Activated T-cell treated with anti-CD3 and anti-CD28 coated beads for 48 hours (primary cell): ENCODE measurements at regions not wholly inside any gene's neighbourhood (a gene's known extent, or its start where the extent isn't known, plus 50 kb on each side); places are given as distances from the start of the nearest gene placed in this dataset.

Experiments
- DNase-seq: peaks from one replicate; pipeline ENCODE4 v3.0.0-alpha.2; 2020; ENCODE audit warnings: low read depth

- DNase-seq: no peak
These were observed 260.4 kb upstream of the LYZL1 start for GRCh38 chr10:29028486-29028885.

DNA sequence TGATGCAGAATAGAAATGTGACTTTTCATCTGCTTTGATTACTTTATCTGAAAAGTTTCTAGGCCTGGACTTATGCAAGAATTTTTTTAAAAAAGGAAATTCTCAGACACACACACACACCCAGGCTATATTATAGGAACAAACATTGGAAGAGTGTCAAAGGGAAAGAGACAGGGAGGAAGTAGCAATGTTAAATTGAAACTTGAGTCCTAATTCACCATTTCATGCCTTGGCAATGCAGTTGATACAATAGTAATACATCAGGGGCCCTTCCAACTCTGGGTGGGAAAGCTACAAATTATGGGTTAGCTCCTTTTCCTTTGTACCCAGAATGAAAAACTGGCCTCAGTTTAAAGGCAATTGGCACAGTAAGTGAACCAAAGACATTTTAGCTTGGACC, 258.0 kb upstream of the LYZL1 start:
- no peak for DNase-seq

DNA sequence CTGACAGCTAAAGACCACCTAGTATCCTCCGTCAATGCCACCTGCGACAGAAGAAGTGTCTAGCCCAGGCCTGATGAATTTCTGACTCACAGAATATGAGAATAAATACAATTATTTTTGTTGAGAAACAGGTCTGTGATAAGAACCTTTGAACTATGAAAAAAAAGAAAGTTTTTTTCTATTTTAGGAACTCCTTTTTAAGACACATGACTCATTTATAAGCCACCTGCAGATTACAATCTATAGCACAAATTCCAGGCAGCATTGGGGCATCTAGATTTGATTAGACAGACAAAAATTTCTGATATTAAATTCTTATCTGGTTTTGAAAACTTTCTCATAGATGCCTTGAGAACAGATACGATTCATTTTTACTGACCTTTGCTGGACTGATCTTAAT, 256.7 kb upstream of the LYZL1 start:
- no peak for DNase-seq

GRCh38 chr10:29033311-29033940, 255.4 kb upstream of the LYZL1 start:
- no peak for DNase-seq

GRCh38 chr10:29034592-29034991, 254.3 kb upstream of the LYZL1 start:
- DNase-seq: no peak

DNA sequence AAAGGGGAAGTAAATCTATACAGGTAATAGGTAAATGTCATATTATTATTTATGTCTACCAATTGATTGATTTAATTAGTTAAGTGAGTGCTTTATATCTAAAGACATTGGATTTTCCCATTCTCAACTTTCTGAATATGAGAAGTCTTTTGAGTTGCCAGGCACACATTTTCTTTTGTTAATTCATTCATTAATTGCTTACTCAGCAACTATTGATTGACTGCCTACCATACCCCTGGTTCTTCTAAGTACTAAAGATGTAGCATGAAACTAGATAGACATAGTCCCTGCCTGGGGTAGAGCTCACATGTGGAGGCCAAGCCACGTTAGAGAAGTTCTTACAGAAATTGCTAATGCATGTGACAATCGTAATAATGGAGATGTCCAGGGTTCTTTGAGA, 253.1 kb upstream of the LYZL1 start:
- DNase-seq: no peak

- DNase-seq: no peak
These were observed 251.3 kb upstream of the LYZL1 start for GRCh38 chr10:29037348-29038113.

DNA sequence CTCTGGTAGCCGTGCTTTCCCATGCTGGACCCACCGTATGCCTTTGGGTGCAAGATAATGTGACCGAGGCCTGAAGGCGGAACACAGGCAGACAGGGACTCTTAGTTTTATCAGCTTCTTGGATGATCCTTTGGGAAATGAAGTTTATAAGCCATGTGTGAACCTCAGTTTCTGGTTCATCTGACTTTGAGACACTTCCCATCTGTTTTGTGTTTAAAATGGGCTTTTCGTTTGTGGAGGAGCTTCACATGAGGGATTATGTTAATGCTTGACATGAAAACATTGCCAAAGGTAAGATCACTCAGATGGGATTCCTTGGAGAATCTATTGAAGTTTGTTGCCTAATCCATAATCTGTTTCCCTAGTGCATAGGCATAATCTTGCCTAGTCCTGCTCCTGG, 249.8 kb upstream of the LYZL1 start:
- no peak for DNase-seq

DNA sequence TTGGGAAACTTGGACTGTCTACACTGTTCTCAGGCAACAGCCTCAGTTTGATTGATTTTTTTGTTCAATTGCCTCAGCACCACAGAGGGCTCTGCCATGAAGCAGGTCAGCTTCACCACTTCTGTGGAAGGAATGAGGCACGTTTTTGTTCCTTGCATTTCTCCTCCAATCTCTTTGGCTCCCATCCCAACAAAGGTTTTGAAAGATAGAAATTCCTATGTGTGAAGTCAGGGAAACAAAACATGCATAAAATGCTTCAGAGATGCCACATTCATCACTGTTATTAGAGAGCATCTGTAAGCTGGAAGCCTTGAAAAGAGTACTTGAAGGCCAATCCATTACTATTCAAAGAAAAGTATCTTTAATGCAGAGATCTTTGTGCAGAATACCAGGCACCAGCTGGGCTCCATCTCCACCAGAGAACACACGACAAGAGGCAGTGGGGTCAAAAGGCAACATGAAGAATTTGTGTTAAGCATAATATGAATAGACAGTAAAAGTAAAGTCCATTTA, 249.1 kb upstream of the LYZL1 start:
- no peak for DNase-seq

DNA sequence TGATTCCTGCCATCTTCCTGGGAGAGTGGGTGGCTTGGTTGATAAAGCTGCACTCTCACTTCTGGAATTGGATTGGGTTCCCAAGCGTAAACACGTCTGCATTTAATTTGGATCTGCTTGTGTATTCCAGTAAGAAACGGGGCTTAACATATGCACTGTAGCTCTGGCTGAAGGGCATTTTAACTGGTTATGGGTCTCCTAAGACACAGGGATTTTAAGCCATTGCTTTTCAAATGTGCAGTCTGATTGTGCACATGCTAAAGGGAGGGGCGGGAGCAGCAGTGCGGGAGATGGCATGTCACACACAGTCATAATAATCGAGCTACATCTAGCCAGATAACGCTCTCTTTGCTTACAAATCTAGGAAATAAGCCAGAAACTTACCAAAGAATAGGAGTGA, 247.3 kb upstream of the LYZL1 start:
- DNase-seq: no peak

DNA sequence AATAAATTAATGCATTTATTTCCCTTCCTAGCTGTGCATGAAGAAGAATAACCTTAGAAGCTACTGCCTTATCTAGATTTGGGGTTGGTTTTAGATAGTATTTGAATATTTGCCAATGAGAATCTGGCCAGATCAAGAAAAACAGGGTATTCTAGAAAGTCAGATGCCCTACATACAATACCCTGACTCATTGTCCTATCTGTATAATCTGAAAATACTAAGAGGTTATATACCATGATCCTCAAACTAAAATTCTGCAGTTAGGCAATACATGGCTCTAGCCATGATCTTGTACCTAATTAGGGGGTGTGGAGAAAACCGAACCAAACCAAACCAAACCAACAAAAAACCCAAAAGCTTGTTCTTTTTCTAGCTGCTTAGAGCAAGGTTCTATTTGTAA, 240.4 kb upstream of the LYZL1 start:
- no peak for DNase-seq

DNA sequence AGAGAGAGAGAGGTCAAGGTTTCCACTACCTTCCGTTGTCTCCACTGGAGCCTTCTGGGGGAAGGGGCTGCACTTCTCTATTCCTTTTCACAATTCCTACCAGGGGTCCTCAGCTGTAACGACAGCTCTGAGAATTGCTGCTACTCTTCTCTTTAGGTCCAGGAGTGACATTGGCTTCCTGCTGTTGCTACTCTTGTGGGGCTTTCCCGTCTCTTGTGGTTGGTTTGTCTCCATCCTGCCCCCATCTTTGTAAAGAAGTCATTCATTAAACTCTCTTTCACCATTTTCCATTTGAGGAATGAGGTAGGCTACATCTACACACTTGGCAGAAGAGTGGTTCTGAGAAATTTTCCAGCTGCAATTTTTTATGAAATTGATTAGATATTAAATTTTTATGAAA, 238.8 kb upstream of the LYZL1 start:
- no peak for DNase-seq

DNA sequence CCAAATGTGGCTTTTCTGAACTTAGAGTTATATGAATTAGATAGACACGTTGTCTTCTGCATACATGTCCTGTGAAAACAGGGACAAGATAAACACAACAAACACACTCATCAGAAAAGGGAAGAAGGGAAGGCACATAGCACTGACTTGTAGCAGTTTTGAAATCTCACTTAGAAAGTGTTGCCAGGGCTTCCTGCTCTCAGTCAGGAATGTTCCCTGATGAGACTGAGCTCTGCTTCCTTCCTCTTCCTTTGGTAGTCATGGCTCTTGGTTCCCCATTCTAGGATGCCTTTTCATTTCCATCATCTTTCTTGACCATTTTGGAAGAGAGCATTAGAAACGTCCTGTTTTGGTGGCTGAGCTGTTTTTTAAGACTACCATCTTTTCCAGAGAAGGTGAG, 233.8 kb upstream of the LYZL1 start:
- DNase-seq: no peak

- DNase-seq: no peak
These were observed 232.1 kb upstream of the LYZL1 start for GRCh38 chr10:29056729-29057128.

DNA sequence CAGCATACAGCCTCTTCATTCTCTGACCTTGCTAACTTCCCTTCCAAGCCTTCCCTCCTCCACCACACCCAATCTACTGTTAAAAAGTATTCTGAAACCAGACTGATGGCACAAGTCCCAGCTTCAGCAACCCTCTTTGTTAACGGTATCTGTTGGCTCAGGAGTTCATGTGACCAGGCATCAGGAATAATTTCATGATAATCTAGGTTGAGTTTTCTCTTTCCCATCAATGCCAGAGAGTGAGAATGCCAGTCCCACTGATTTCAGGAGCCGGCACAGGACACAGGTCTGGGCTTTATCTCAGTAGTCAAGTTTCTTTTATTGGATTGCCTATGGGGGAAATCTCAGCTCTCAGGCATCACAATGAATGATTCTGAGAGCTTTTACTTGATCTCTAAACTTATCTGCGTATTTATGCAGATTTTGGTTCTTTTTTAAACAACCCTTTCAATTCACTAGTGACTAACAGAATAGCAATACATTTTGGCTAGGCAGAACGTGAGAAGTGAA, 231.0 kb upstream of the LYZL1 start:
- DNase-seq: no peak

GRCh38 chr10:29063806-29064644, 224.8 kb upstream of the LYZL1 start:
- no peak for DNase-seq

- DNase-seq: no peak
These were observed 224.2 kb upstream of the LYZL1 start for GRCh38 chr10:29064680-29065079.

DNA sequence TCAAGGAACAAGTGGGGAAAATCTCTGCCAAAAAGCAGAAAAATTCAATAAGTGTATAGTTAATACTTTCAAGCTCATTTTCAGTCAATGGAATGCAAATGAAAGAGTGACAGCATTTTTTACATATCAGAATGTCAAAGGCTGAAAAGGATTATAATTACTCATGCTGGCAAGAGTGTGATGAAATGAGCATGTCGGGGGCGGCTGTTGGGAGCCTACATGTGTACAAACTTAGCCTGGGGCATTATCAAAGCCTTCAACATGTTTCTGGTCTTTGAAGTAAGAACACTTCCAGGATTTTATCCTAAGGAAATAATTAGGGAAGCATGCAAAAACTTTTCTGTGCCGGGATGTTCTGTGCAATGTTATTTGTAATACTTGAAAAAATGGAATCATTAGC, 221.7 kb upstream of the LYZL1 start:
- no peak for DNase-seq

DNA sequence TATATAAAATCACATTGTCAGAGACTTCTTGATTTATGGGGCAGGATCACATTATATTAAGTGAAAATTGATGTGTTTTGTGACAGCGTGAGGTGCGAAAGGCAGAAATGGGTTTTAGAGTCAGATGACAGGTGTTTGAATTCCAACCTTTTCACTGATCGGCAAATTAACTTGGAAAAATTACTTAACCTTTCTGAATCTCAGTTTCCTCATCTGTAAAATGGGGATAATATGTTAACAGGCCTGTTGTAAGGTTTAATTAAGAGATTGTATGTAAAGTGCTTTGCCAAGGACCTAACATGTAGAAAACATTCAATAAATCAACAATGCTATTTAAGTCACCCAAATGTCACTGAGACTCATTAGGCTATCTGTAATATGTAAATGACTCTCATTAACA, 221.2 kb upstream of the LYZL1 start:
- no peak for DNase-seq

DNA sequence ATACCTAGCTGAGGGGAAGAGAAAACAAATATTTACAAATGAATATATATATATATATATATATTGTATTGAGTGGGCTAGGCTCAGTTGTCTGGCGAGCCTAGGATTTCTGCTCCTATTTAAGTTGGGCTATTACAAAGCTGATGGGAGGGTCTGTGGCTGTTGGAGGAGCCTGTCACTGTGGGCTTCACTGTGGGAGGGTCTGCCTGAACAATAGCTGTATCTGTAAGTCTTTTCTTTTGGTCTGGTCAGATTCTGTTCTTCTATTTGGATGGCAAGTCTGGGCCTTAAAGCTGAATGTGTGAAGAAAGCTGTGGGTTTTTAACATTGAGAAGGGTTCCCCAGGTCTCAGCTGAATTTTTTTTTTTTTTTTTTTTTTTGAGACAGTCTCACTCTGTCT, 220.6 kb upstream of the LYZL1 start:
- no peak for DNase-seq

- no peak for DNase-seq
These were observed 219.9 kb upstream of the LYZL1 start for GRCh38 chr10:29068966-29069365.

- DNase-seq: no peak
These were observed 218.9 kb upstream of the LYZL1 start for GRCh38 chr10:29069941-29070340.

- no peak for DNase-seq
These were observed 210.0 kb upstream of the LYZL1 start for GRCh38 chr10:29078919-29079318.
